ENCODE measurements at regions not wholly inside any gene's neighbourhood (a gene's known extent, or its start where the extent isn't known, plus 50 kb on each side); places are given as distances from the start of the nearest gene placed in this dataset.
A peak's percentile ranks its signal among the peaks of the same experiment; 100 is the strongest.
"Not testable (repeated sequence)": the region's sequence is repeated elsewhere in the genome, so short reads cannot be mapped to it uniquely, and the experiment has no call there.

- DNase-seq (ENCODE audit: low spot score in 2 of 2); H3K27ac Mint-ChIP-seq; H3K9me3 Mint-ChIP-seq; H3K36me3 Mint-ChIP-seq: not testable (repeated sequence)
- peak; percentile 82 to 92 for ATAC-seq
Observed at GRCh38 chr21:6569587-6570392, 3951.6 kb upstream of the TPTE start.

GRCh38 chr21:6570700-6571368 is 3950.5 kb upstream of the TPTE start:
- H3K9me3 Mint-ChIP-seq; H3K36me3 Mint-ChIP-seq; ATAC-seq; DNase-seq (ENCODE audit: low spot score in 2 of 2); H3K27ac Mint-ChIP-seq: not testable (repeated sequence)

- H3K36me3 Mint-ChIP-seq; H3K9me3 Mint-ChIP-seq; ATAC-seq; DNase-seq (ENCODE audit: low spot score in 2 of 2); H3K27ac Mint-ChIP-seq: not testable (repeated sequence)
Observed at GRCh38 chr21:6573576-6573975, 3947.8 kb upstream of the TPTE start.

- not testable (repeated sequence) for H3K9me3 Mint-ChIP-seq; H3K27ac Mint-ChIP-seq; ATAC-seq; DNase-seq (ENCODE audit: low spot score in 2 of 2); H3K36me3 Mint-ChIP-seq
Observed at GRCh38 chr21:6579801-6580200, 3941.6 kb upstream of the TPTE start.
